Endothelial cell of umbilical vein (primary cell): ENCODE measurements at regions not wholly inside any gene's neighbourhood (a gene's known extent, or its start where the extent isn't known, plus 50 kb on each side); places are given as distances from the start of the nearest gene placed in this dataset.

Experiments
- BruUV-seq: library from RNA; stranded (reverse); fragments of 400-500 nt; replicated peaks from 2 replicates; lab custom pipeline; 2021; lab: Mats Ljungman, UMichigan
- CTCF ChIA-PET: fragments of 300-600, 350-600 bp; sonication (Branson Sonifier 250); formaldehyde crosslinking; loops from one replicate; lab custom pipeline; 2021; ENCODE audit warnings: antibody characterized with exemption, inconsistent platforms; lab: Charles Lee
- POLR2A ChIA-PET: fragments of 300-600, 350-600 bp; sonication (Branson Sonifier 250); formaldehyde crosslinking; loops from one replicate; lab custom pipeline; 2021; ENCODE audit warnings: antibody characterized with exemption, inconsistent platforms; lab: Charles Lee
- DNase-seq: peaks from one replicate; pipeline ENCODE4 v3.0.0-alpha.2; 2011; ENCODE audit warnings: low read depth, low spot score
- FAIRE-seq: peaks from 2 replicates; lab custom pipeline; 2011; peaks lifted over from hg19 to GRCh38; lab: Jason Lieb, UNC
- H2AFZ ChIP-seq: 2 replicates; pipeline ENCODE4 v1.6.0; 2012; ENCODE audit warnings: low read depth, low read length, control low read depth, inconsistent platforms
- H3K27ac ChIP-seq: 2 replicates; pipeline ENCODE4 v1.5.1; 2011; ENCODE audit warnings: low read depth, mild to moderate bottlenecking, control low read depth, low read length, moderate library complexity; ENCODE audit not compliant: insufficient read depth
- H3K27me3 ChIP-seq, 2 experiments: 2 replicates each; pipeline versions ENCODE4 v1.6.0 to v1.6.1; 2011; ENCODE audit warnings: low read length in 2 of 2, mixed read lengths in 1 of 2; ENCODE audit not compliant: control insufficient read depth in 2 of 2, insufficient read depth in 2 of 2
- H3K36me3 ChIP-seq, 2 experiments: 2 replicates in 1 of 2; 3 replicates in 1 of 2; pipeline ENCODE4 v1.5.1; 2011; ENCODE audit warnings: low read length in 2 of 2, mild to moderate bottlenecking in 1 of 2, moderate library complexity in 1 of 2; ENCODE audit not compliant: control insufficient read depth in 2 of 2, insufficient read depth in 2 of 2; ENCODE audit errors: extremely low read depth in 1 of 2
- H3K4me1 ChIP-seq: 3 replicates; pipeline ENCODE4 v1.5.1; 2011; ENCODE audit warnings: mild to moderate bottlenecking, low read length; ENCODE audit not compliant: control insufficient read depth, insufficient read depth; ENCODE audit errors: extremely low read depth
- H3K4me2 ChIP-seq: 2 replicates; pipeline ENCODE4 v1.6.1; 2011; ENCODE audit warnings: low read length, control low read depth, mixed read lengths; ENCODE audit not compliant: insufficient read depth
- H3K4me3 ChIP-seq, 3 experiments: fragments of 200-600 bp in 1 of 3; sonication (generic), shearing (Covaris generic) in 1 of 3; replicated peaks in 1 of 3; 2 replicates each; pipeline ENCODE4 v1.5.1; 2011 to 2016; ENCODE audit warnings: control low read depth in 3 of 3, low read length in 3 of 3, mild to moderate bottlenecking in 2 of 3, inconsistent platforms in 1 of 3, low read depth in 1 of 3, moderate library complexity in 1 of 3; ENCODE audit not compliant: insufficient read depth in 1 of 3
- H3K79me2 ChIP-seq: 2 replicates; pipeline ENCODE4 v1.6.0; 2012; ENCODE audit warnings: low read length, inconsistent platforms; ENCODE audit not compliant: control insufficient read depth, insufficient read depth
- H3K9ac ChIP-seq: replicated peaks from 2 replicates; pipeline ENCODE3; 2011; ENCODE audit warnings: low read length, control low read depth; ENCODE audit not compliant: insufficient read depth; ENCODE audit errors: extremely low read depth
- H3K9me1 ChIP-seq: replicated peaks from 3 replicates; pipeline ENCODE4 v1.6.0; 2011; ENCODE audit warnings: mild to moderate bottlenecking, low read length; ENCODE audit not compliant: control insufficient read depth, insufficient read depth; ENCODE audit errors: extremely low read depth
- H3K9me3 ChIP-seq: replicated peaks from 2 replicates; pipeline ENCODE4 v1.5.1; 2012; ENCODE audit warnings: low read length, inconsistent platforms; ENCODE audit not compliant: control insufficient read depth, insufficient read depth
- H4K20me1 ChIP-seq: replicated peaks from 2 replicates; pipeline ENCODE3; 2011; ENCODE audit warnings: mild to moderate bottlenecking, low read length; ENCODE audit not compliant: control insufficient read depth, insufficient read depth; ENCODE audit errors: extremely low read depth
- CTCF ChIP-seq, 2 donors: IDR thresholded peaks; 1 replicate in 1 of 2; 2 replicates in 1 of 2; pipeline ENCODE4 v1.5.1; 2011; ENCODE audit warnings: low read length in 2 of 2, mild to moderate bottlenecking in 2 of 2, moderate library complexity in 2 of 2, control low read depth in 1 of 2, inconsistent platforms in 1 of 2, low read depth in 1 of 2; ENCODE audit not compliant: insufficient read depth in 1 of 2; ENCODE audit errors: extremely low read depth in 1 of 2
- EZH2 ChIP-seq: IDR thresholded peaks from 2 replicates; pipeline ENCODE4 v1.6.1; 2012; ENCODE audit warnings: borderline replicate concordance, low read depth, mild to moderate bottlenecking, moderate library complexity, low read length, inconsistent platforms; ENCODE audit not compliant: severe bottlenecking
- FOS ChIP-seq: IDR thresholded peaks from 2 replicates; pipeline ENCODE4 v1.6.1; 2011; ENCODE audit warnings: mild to moderate bottlenecking, low read length, moderate library complexity, borderline replicate concordance; ENCODE audit not compliant: insufficient read depth
- GATA2 ChIP-seq: IDR thresholded peaks from 2 replicates; pipeline ENCODE4 v1.7.0; 2011; ENCODE audit warnings: low read depth, mild to moderate bottlenecking, moderate library complexity, mixed read lengths, low read length; ENCODE audit not compliant: insufficient read length, insufficient read depth
- JUN ChIP-seq: IDR thresholded peaks from 2 replicates; pipeline ENCODE4 v1.6.1; 2011; ENCODE audit warnings: borderline replicate concordance, low read depth; ENCODE audit not compliant: insufficient read length, insufficient read depth
- MAX ChIP-seq: IDR thresholded peaks from 2 replicates; pipeline ENCODE4 v1.6.1; 2011; ENCODE audit not compliant: insufficient read depth, insufficient read length
- MYC ChIP-seq: IDR thresholded peaks from one replicate; pipeline ENCODE4 v1.6.1; 2011; ENCODE audit warnings: mild to moderate bottlenecking, low read depth, low read length
- POLR2A ChIP-seq: IDR thresholded peaks from 2 replicates; pipeline ENCODE4 v1.6.1; 2012; ENCODE audit warnings: low read depth, mild to moderate bottlenecking, control low read depth, low read length
- POLR2AphosphoS5 ChIP-seq: IDR thresholded peaks from 2 replicates; pipeline ENCODE4 v1.6.1; 2012; ENCODE audit warnings: low read depth, mild to moderate bottlenecking, control low read depth, low read length, moderate library complexity; ENCODE audit not compliant: insufficient read depth
- dilution Hi-C: fragments of 300-500 bp; cut with MboI; formaldehyde crosslinking; loops from one replicate; pipeline ENCODE4 v1.15.0; 2019; ENCODE audit warnings: low sequenced_read_pairs; ENCODE audit not compliant: extremely low pct_ligation_motif_present
- intact Hi-C: fragments of 100-400 bp; cut with micrococcal nuclease; formaldehyde crosslinking; loops from one replicate; pipeline ENCODE4 v1.10.0; 2022

GRCh38 chr16:17657045-17657444 is 186.3 kb upstream of the XYLT1 start:
- no peak overlapping the region for H3K27ac ChIP-seq
- DNase-seq (no peak), FAIRE-seq (no peak)
- no peaks in the 10 kb centered on the region for H3K9me3 ChIP-seq
- H3K36me3 ChIP-seq, result no peaks in the 10 kb centered on the region
- dilution Hi-C loops (no loop called here), intact Hi-C loops (no loop called here)
- H4K20me1 ChIP-seq, result no peaks in the 10 kb centered on the region
- H3K27me3 ChIP-seq, result no peaks in the 10 kb centered on the region
- CTCF ChIA-PET, result no interaction called here
- no peaks in the 10 kb centered on the region for H3K79me2 ChIP-seq
- H3K4me3 ChIP-seq, result no peak overlapping the region
- no peaks in the 10 kb centered on the region for H3K4me1 ChIP-seq
- H3K4me2 ChIP-seq, result no peak overlapping the region
- TF ChIP-seq MAX, result no peak
- TF ChIP-seq MYC, result no peak
- TF ChIP-seq POLR2AphosphoS5, result no peak
- TF ChIP-seq GATA2, result no peak
- TF ChIP-seq FOS, result no peak
- no peak for TF ChIP-seq JUN
- TF ChIP-seq POLR2A, result no peak
- no peak for TF ChIP-seq CTCF (IDR thresholded peaks at IDR 0.05; ENCODE audit: extremely low read depth in 1 of 2, insufficient read depth in 1 of 2, low read depth in 1 of 2, low read length in 2 of 2)
- no peak for TF ChIP-seq EZH2
- BruUV-seq, result no TSS peak
- H2AFZ ChIP-seq, result no peak overlapping the region
- H3K9me1 ChIP-seq, result no peaks in the 10 kb centered on the region
- no peak overlapping the region for H3K9ac ChIP-seq
- POLR2A ChIA-PET, result no interaction called here
